GM21717 (cell line): ENCODE measurements at regions not wholly inside any gene's neighbourhood (a gene's known extent, or its start where the extent isn't known, plus 50 kb on each side); places are given as distances from the start of the nearest gene placed in this dataset.

ENCODE experiments used
- ATAC-seq: cut with Tn5 transposase; IDR thresholded peaks from one replicate; pipeline ENCODE4 v1.9.1; 2021; ENCODE audit warnings: mild to moderate bottlenecking, moderate library complexity; ENCODE audit not compliant: unreplicated experiment

- no peak for ATAC-seq
Observed at GRCh38 chr1:222046684-222047263, 304.9 kb upstream of the DUSP10 start.

DNA sequence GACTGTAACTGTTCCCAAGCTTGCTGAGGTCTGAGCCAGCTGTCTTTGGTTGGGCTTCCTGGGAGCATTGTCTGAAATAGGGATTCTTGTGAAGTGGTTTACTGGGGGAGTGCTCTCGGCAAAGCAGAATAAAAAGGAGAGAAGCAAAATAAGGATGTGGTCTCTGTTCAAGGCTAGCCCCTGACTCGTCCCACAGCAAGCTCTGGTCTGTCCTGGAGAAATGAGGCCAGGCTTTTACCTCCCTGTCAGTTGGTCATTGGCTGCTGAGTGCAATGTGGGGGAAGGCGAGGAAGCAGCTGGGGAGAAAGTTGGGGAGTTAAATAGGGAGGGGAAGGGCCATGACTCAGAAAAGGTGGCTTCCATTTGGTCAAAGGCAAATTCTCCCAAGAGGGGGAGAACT is 303.9 kb upstream of the DUSP10 start:
- no peak for ATAC-seq

DNA sequence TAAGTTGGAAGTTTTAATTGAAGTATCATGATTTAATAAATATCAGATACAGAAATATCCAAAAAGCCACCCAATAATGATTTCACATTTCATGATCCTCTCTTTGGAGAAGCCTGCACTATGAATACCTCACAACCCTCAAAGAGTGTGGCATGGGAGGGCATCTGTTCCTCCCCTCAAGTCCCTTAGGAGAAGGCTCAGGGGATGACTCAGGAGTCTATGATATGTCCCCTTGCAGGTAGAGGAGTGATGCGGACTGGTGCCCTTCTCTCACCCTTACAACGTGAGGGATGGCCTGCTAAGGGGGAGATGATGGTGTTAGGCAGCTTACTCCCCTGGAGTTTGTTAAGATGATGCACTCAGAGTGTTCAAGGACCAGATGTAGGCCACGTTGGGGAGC is 303.3 kb upstream of the DUSP10 start:
- ATAC-seq, result no peak

GRCh38 chr1:222043444-222044292 is 301.8 kb upstream of the DUSP10 start:
- ATAC-seq, result no peak

- no peak for ATAC-seq
Observed at GRCh38 chr1:222042120-222042519, 300.2 kb upstream of the DUSP10 start.

DNA sequence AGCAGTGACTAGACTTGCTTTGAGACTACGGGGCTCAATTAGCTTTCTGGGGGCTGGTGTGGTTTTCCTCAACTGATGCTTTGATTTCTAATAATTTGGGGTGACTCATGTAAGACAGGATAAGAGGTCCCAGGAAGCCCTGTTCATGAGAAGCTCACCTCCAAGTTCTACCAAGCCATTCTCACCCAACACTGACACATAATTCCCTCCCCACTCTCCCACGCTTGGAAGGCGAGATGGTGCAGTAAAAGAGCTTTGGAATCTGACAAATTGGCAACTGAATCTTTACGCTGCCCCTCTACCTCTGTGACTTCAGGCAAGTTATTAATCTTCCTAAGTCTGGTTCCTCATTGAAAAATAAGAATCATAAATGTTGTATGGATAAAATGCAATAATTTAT is 299.1 kb upstream of the DUSP10 start:
- no peak for ATAC-seq

GRCh38 chr1:222040121-222040805 is 298.4 kb upstream of the DUSP10 start:
- ATAC-seq, result no peak

DNA sequence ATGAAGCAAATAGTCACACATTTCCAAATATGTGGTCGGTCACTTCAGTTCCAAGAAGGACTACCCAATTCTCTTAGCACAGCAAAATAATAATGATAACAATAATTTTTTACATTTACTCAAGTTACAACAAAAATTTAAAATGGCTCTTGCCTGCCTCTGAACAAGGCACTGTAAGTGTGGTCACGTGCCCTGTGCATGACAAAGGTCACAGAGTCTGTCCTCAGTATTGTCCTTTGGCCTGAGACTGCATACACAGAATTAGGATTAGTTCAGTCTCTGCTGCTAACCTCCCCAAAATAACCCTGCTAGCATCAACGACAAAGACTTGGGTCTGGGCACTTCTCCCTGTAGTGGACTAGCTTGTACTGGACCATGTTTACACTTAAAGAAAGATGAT is 297.1 kb upstream of the DUSP10 start:
- no peak for ATAC-seq

- no peak for ATAC-seq
Observed at GRCh38 chr1:222037720-222038119, 295.8 kb upstream of the DUSP10 start.

DNA sequence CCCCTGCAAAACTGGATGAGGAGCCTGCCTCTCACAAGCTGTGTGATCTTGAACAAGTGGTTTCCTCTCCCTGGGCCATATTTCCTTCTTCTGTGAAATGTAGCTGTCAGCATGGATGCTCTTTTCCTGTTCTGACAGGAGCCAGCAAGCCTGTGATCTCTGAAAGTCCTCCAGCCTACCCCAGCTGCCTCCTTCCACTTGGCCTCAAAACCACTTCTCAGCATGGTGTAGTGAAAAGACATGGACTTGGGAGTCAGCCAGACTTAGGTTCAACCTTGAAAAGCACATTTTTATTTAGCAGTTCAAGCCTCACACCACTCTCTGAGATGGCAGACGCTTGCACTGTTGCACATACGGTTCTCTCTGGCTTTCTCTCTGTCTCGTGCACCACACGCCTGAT is 292.9 kb upstream of the DUSP10 start:
- ATAC-seq, result no peak

DNA sequence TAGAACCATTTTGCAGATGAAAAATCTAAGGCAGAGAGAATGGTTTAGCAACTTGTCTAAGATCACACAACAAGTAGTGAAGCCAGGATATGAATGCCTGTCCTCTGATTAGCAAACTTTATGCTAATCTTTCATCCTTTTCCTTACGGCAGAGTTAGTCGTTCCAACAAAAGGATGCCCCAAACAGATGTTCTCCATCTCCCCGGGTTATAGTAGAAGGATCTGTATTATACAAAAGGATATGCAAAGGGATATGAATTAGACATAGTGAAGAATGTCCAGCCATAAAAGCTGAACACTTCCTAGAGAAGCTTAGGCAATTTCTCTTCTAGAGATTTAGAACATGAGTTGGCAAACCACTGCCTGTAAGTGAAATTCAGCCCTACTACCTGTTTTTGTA is 291.6 kb upstream of the DUSP10 start:
- no peak for ATAC-seq

DNA sequence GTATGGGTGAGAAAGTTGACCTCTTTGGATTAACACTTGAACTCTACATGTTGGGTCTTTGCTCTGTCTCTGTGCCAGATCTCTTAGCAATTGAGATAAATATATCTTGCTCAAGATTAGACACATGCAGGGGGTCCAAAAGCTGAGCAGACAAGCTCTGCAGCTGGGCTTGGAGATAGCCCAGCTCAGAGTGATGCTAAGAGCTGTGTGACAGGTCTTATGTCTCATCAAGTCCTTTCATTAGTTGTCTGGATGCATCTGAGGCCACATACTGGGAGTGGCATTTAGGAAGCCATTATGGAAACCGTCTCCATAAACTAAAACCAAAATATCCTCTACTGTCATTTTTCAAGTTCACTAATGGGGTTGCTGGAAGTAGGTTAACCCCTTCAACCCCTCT is 289.4 kb upstream of the DUSP10 start:
- ATAC-seq, result no peak

GRCh38 chr1:222028676-222029075 is 286.8 kb upstream of the DUSP10 start:
- no peak for ATAC-seq

GRCh38 chr1:222028116-222028515 is 286.2 kb upstream of the DUSP10 start:
- ATAC-seq, result no peak

- ATAC-seq, result no peak
Observed at GRCh38 chr1:222026280-222026679, 284.4 kb upstream of the DUSP10 start.

DNA sequence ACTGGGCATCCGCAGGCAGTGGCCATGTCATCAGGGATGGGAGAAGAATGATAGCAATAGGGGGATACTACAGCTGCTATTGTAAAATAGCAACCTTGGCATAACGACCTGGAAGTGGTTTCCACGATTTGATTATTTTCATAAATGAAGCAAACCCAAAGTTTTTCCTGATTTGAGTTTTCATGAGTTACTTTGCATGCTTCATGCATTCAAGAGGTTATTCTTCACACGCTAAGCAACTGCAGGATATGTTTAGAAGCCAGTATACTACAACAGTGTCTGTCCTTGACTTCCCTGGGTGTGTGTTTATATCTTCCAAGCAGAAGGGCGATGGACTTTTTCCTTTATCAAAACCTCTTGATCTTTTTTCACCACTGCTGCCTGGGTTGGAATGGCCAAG is 281.1 kb upstream of the DUSP10 start:
- ATAC-seq, result no peak

- no peak for ATAC-seq
Observed at GRCh38 chr1:222021129-222021528, 279.2 kb upstream of the DUSP10 start.

GRCh38 chr1:222020553-222020952 is 278.7 kb upstream of the DUSP10 start:
- ATAC-seq, result no peak

- ATAC-seq, result no peak
Observed at GRCh38 chr1:222019029-222019428, 277.1 kb upstream of the DUSP10 start.

- ATAC-seq, result no peak
Observed at GRCh38 chr1:222018041-222018440, 276.2 kb upstream of the DUSP10 start.

GRCh38 chr1:222015686-222016085 is 273.8 kb upstream of the DUSP10 start:
- ATAC-seq, result no peak

GRCh38 chr1:222014001-222014400 is 272.1 kb upstream of the DUSP10 start:
- ATAC-seq, result no peak
